ENCODE measurements at regions not wholly inside any gene's neighbourhood (a gene's known extent, or its start where the extent isn't known, plus 50 kb on each side); places are given as distances from the start of the nearest gene placed in this dataset.

DNA sequence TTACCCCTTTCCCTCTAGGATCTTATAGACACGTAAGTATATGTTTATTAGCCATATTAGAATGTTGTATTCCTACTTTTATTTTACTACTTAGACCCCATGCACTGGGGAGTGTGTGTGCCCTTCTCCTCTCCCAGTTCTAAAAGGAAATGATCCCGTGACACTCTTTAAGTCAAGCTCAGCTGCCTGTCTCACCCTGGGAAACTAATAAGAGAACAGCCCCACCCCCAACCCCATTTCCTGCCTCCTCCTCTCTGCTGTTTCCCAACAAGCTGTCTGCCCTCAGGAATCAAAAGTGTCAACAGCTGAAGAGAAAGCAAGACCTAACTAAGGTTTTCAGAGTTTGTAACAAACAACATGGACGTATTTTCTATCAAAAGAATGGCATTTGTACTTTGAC, 92.6 kb upstream of the VAV3 start:
- TF ChIP-seq POLR2A (IDR thresholded peaks at IDR 0.05), result no peak
- TF ChIP-seq, protein P1, sequence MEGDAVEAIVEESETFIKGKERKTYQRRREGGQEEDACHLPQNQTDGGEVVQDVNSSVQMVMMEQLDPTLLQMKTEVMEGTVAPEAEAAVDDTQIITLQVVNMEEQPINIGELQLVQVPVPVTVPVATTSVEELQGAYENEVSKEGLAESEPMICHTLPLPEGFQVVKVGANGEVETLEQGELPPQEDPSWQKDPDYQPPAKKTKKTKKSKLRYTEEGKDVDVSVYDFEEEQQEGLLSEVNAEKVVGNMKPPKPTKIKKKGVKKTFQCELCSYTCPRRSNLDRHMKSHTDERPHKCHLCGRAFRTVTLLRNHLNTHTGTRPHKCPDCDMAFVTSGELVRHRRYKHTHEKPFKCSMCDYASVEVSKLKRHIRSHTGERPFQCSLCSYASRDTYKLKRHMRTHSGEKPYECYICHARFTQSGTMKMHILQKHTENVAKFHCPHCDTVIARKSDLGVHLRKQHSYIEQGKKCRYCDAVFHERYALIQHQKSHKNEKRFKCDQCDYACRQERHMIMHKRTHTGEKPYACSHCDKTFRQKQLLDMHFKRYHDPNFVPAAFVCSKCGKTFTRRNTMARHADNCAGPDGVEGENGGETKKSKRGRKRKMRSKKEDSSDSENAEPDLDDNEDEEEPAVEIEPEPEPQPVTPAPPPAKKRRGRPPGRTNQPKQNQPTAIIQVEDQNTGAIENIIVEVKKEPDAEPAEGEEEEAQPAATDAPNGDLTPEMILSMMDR (IDR thresholded peaks at IDR 0.05), result no peak
- peak in 1 of 2 donors; percentile 54 for TF ChIP-seq EP300 (IDR thresholded peaks at IDR 0.05)
